Gastroesophageal sphincter (tissue), 4 donors: ENCODE measurements at regions not wholly inside any gene's neighbourhood (a gene's known extent, or its start where the extent isn't known, plus 50 kb on each side); places are given as distances from the start of the nearest gene placed in this dataset.

Experiments
- ATAC-seq: fragments of 150-250 bp; one replicate; pipeline ENCODE4 v1.9.1; 2016; ENCODE audit warnings: mild to moderate bottlenecking, moderate library complexity
- H3K27ac ChIP-seq, 4 donors: fragments of 200-600 bp; sonication (generic) in 3 of 4; 1 replicate in 3 of 4; 2 replicates in 1 of 4; pipeline ENCODE4 v1.5.1; 2016 to 2019
- H3K27me3 ChIP-seq: fragments of 200-600 bp; sonication (generic); one replicate; pipeline ENCODE4 v1.5.1; 2019
- H3K36me3 ChIP-seq, 2 donors: fragments of 200-600 bp; sonication (generic); one replicate each; pipeline ENCODE4 v1.5.1; 2019; ENCODE audit warnings: control low read depth in 1 of 2
- H3K4me1 ChIP-seq, 3 donors: fragments of 200-600 bp; sonication (generic); 1 replicate in 2 of 3; 2 replicates in 1 of 3; pipeline ENCODE4 v1.5.1; 2016 to 2019; ENCODE audit warnings: control low read depth in 2 of 3
- H3K4me3 ChIP-seq, 2 donors: fragments of 200-600 bp; sonication (generic); one replicate each; pipeline ENCODE4 v1.5.1; 2019; ENCODE audit warnings: mild to moderate bottlenecking in 1 of 2, moderate library complexity in 1 of 2
- H3K9me3 ChIP-seq, 3 donors: fragments of 200-600 bp; sonication (generic); one replicate each; pipeline ENCODE4 v1.5.1; 2017 to 2019; ENCODE audit warnings: control low read depth in 2 of 3
- CTCF ChIP-seq, 4 experiments: fragments of 200-600 bp in 2 of 4; fragments of 450-650 bp in 2 of 4; sonication (generic) in 1 of 4; IDR thresholded peaks; one replicate each; pipeline ENCODE4 v1.5.1; 2017 to 2019; ENCODE audit warnings: antibody characterized with exemption in 4 of 4, mild to moderate bottlenecking in 2 of 4, moderate library complexity in 2 of 4
- EP300 ChIP-seq: sonication (generic); formaldehyde crosslinking; IDR thresholded peaks from one replicate; pipeline ENCODE4 v1.6.1; 2017; ENCODE audit warnings: antibody characterized with exemption, mild to moderate bottlenecking
- POLR2A ChIP-seq, 2 donors: fragments of 450-650 bp; IDR thresholded peaks; one replicate each; pipeline ENCODE4 v1.6.1; 2017; ENCODE audit warnings: antibody characterized with exemption in 2 of 2, mild to moderate bottlenecking in 2 of 2, moderate library complexity in 1 of 2
- POLR2AphosphoS5 ChIP-seq: sonication (generic); formaldehyde crosslinking; IDR thresholded peaks from one replicate; pipeline ENCODE4 v1.6.1; 2017; ENCODE audit warnings: antibody characterized with exemption
- WGBS, 2 donors: methylation state at CpG; one replicate each; pipeline ENCODE4 v1.1.5; 2018; ENCODE audit warnings: low coverage in 1 of 2; 5-methylcytosine and 5-hydroxymethylcytosine counted together

GRCh38 chr3:14317057-14317553 is 85.3 kb upstream of the SLC6A6 start:
- WGBS, 2 donors: 79% methylated on average over 3 of the region's 6 CpGs; no CpG with 5 or more reads in 1 of the 2 donors

GRCh38 chr3:14318646-14319045 is 83.8 kb upstream of the SLC6A6 start:
- WGBS, 2 donors: 68 to 82% methylated on average over 2 of the region's 3 CpGs
- Histone ChIP-seq H3K27me3 (peaks cover 3% of the 10 kb centered on the region), H3K4me3 (no peak overlapping the region), H3K4me1 (no peaks in the 10 kb centered on the region), H3K36me3 (no peaks in the 10 kb centered on the region), H3K27ac (no peak overlapping the region), H3K9me3 (peaks cover 0 to 9% (median 0%) of the 10 kb centered on the region in 3 donors)
- no peak for TF ChIP-seq EP300
- TF ChIP-seq POLR2AphosphoS5: no peak
- no peak for TF ChIP-seq CTCF (IDR thresholded peaks at IDR 0.05)
- no peak for TF ChIP-seq POLR2A (IDR thresholded peaks at IDR 0.05)
- ATAC-seq: no peak

More at GRCh38 chr3:14317057-14317553, 85.3 kb upstream of the SLC6A6 start:
- H3K9me3 ChIP-seq: peaks cover 0 to 9% (median 0%) of the 10 kb centered on the region in 3 donors
- no peaks in the 10 kb centered on the region for H3K36me3 ChIP-seq
- ATAC-seq: no peak
- H3K27me3 ChIP-seq: peaks cover 8% of the 10 kb centered on the region
- no peak overlapping the region for H3K27ac ChIP-seq
- no peak for TF ChIP-seq EP300
- TF ChIP-seq POLR2AphosphoS5: no peak
- TF ChIP-seq CTCF (IDR thresholded peaks at IDR 0.05): no peak
- no peak for TF ChIP-seq POLR2A (IDR thresholded peaks at IDR 0.05)
- H3K4me3 ChIP-seq: no peak overlapping the region
- H3K4me1 ChIP-seq: no peaks in the 10 kb centered on the region

GRCh38 chr3:14319654-14320182 is 82.7 kb upstream of the SLC6A6 start:
- TF ChIP-seq POLR2AphosphoS5 (no peak), POLR2A (IDR thresholded peaks at IDR 0.05) (no peak), CTCF (IDR thresholded peaks at IDR 0.05) (no peak), EP300 (no peak)
- WGBS, 2 donors: 33 to 79% methylated on average over 1 to 2 of the region's 3 CpGs

GRCh38 chr3:14320219-14320618 is 82.2 kb upstream of the SLC6A6 start:
- Histone ChIP-seq H3K9me3 (peaks cover 0 to 9% (median 0%) of the 10 kb centered on the region in 3 donors), H3K36me3 (no peaks in the 10 kb centered on the region), H3K4me1 (no peaks in the 10 kb centered on the region), H3K27ac (no peak overlapping the region), H3K27me3 (peaks cover 3% of the 10 kb centered on the region), H3K4me3 (no peak overlapping the region)
- ATAC-seq: no peak
- 93% methylated on average over 3 of the region's 3 CpGs; no CpG with 5 or more reads in 1 of the 2 donors for WGBS, 2 donors
- TF ChIP-seq EP300: no peak
- TF ChIP-seq CTCF (IDR thresholded peaks at IDR 0.05): no peak
- no peak for TF ChIP-seq POLR2AphosphoS5
- no peak for TF ChIP-seq POLR2A (IDR thresholded peaks at IDR 0.05)

More at GRCh38 chr3:14319654-14320182, 82.7 kb upstream of the SLC6A6 start:
- Histone ChIP-seq H3K4me3 (no peak overlapping the region), H3K36me3 (no peaks in the 10 kb centered on the region), H3K4me1 (no peaks in the 10 kb centered on the region), H3K9me3 (peaks cover 0 to 9% (median 0%) of the 10 kb centered on the region in 3 donors), H3K27ac (no peak overlapping the region), H3K27me3 (peaks cover 3% of the 10 kb centered on the region)
- ATAC-seq: no peak

- 83 to 86% methylated on average over 1 to 3 of the region's 3 CpGs for WGBS, 2 donors
- H3K27ac ChIP-seq: no peak overlapping the region
- TF ChIP-seq POLR2A (IDR thresholded peaks at IDR 0.05): no peak
- no peak for TF ChIP-seq EP300
- no peak for TF ChIP-seq POLR2AphosphoS5
- no peak for TF ChIP-seq CTCF (IDR thresholded peaks at IDR 0.05)
- H3K4me1 ChIP-seq: no peaks in the 10 kb centered on the region
- peaks cover 0 to 9% (median 0%) of the 10 kb centered on the region in 3 donors for H3K9me3 ChIP-seq
- ATAC-seq: no peak
- no peaks in the 10 kb centered on the region for H3K36me3 ChIP-seq
- peaks cover 1% of the 10 kb centered on the region for H3K27me3 ChIP-seq
- H3K4me3 ChIP-seq: no peak overlapping the region
These were observed 80.4 kb upstream of the SLC6A6 start for GRCh38 chr3:14322001-14322400.
